Left lobe of liver (tissue), 2 donors: ENCODE measurements at regions not wholly inside any gene's neighbourhood (a gene's known extent, or its start where the extent isn't known, plus 50 kb on each side); places are given as distances from the start of the nearest gene placed in this dataset.
"Not testable (repeated sequence)": the region's sequence is repeated elsewhere in the genome, so short reads cannot be mapped to it uniquely, and the experiment has no call there.

ENCODE experiments used
- ATAC-seq: fragments of 200-7000 bp; cut with Tn5 transposase; one replicate; pipeline ENCODE4 v1.9.1; 2020; ENCODE audit warnings: mild to moderate bottlenecking, moderate library complexity
- DNase-seq: peaks from one replicate; pipeline ENCODE4 v3.0.0-alpha.2; 2020; ENCODE audit warnings: low spot score
- donor health status: DM: no; HTN: no; CAD: no; lungs with moderate emphysema.
- donor health status: DM: no; HTN: yes; CAD: no.

- no peak for ATAC-seq
- no peak for DNase-seq
Observed at GRCh38 chr2:143939626-143940330, 580.1 kb downstream of the ZEB2 start.

GRCh38 chr2:143937723-143938350, 582.1 kb downstream of the ZEB2 start:
- DNase-seq = no peak
- no peak for ATAC-seq

- ATAC-seq (peak; percentile 64), DNase-seq (no peak)
Observed at GRCh38 chr2:143936848-143937722, 582.8 kb downstream of the ZEB2 start.

GRCh38 chr2:143936538-143936847, 583.4 kb downstream of the ZEB2 start:
- ATAC-seq (no peak), DNase-seq (no peak)

GRCh38 chr2:143935482-143935752, 584.5 kb downstream of the ZEB2 start:
- ATAC-seq (no peak), DNase-seq (no peak)

- DNase-seq (no peak), ATAC-seq (no peak)
Observed at GRCh38 chr2:143934626-143935481, 585.1 kb downstream of the ZEB2 start.

- DNase-seq (no peak), ATAC-seq (no peak)
Observed at GRCh38 chr2:143933946-143934569, 585.9 kb downstream of the ZEB2 start.

- DNase-seq = no peak
- no peak for ATAC-seq
Observed at GRCh38 chr2:143930891-143931290, 589.0 kb downstream of the ZEB2 start.

- DNase-seq (no peak), ATAC-seq (no peak)
Observed at GRCh38 chr2:143928613-143929012, 591.3 kb downstream of the ZEB2 start.

- ATAC-seq (no peak), DNase-seq (no peak)
Observed at GRCh38 chr2:143928184-143928583, 591.7 kb downstream of the ZEB2 start.

- ATAC-seq (peak; percentile 52), DNase-seq (no peak)
Observed at GRCh38 chr2:143926736-143927135, 593.2 kb downstream of the ZEB2 start.

- not testable (repeated sequence) for ATAC-seq, DNase-seq
Observed at GRCh38 chr2:143922261-143922830, 597.6 kb downstream of the ZEB2 start.

GRCh38 chr2:143918465-143918989, 601.4 kb downstream of the ZEB2 start:
- ATAC-seq (no peak), DNase-seq (no peak)

GRCh38 chr2:143916781-143917180, 603.1 kb downstream of the ZEB2 start:
- DNase-seq (no peak), ATAC-seq (no peak)

GRCh38 chr2:143909577-143910353, 610.2 kb downstream of the ZEB2 start:
- no peak for ATAC-seq
- no peak for DNase-seq

GRCh38 chr2:143908843-143909242, 611.1 kb downstream of the ZEB2 start:
- DNase-seq = no peak
- ATAC-seq = no peak

- no peak for ATAC-seq
- DNase-seq = no peak
Observed at GRCh38 chr2:143907801-143908200, 612.1 kb downstream of the ZEB2 start.

- ATAC-seq = no peak
- no peak for DNase-seq
Observed at GRCh38 chr2:143906850-143907249, 613.1 kb downstream of the ZEB2 start.

GRCh38 chr2:143905587-143905986, 614.3 kb downstream of the ZEB2 start:
- DNase-seq (no peak), ATAC-seq (no peak)
